ENCODE measurements at regions not wholly inside any gene's neighbourhood (a gene's known extent, or its start where the extent isn't known, plus 50 kb on each side); places are given as distances from the start of the nearest gene placed in this dataset.

DNA sequence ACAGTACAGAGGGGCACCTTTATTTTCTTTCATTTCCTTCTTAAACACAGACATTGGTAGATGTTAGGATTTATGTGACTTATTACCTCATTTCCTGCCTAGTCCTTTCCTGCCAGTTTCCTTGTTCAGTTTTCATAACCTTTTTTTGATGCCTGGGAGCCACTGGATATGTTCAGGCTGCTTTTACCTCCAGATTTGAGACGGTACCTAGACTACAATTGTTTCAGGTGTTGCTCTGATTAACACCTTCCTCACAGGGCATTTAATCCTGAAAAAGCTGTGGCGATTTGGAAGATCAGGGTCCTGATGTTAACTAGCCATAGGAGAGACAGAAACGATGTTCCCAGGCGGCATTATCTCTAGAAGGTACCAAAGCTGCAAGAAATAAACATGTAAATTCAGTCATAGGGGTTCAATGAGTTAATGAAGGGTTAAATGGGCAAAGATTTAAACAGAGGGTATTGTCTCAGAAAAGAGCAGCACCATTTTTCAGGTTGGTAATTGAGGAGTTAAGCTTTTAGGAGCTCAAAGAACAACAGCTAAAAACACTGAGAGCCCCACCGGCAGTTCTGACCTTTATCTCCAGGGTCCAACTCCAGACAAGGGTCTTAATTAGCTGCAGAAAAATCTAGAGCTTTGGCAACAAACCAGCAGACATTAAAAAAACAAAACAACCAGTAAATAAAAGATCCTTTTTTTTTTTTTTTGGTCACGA is 93.3 kb downstream of the HRH4 start:
- TF ChIP-seq CTCF (IDR thresholded peaks at IDR 0.05; ENCODE audit: insufficient read depth, low read length, poor library complexity, severe bottlenecking) (no peak), EZH2phosphoT487 (conservative IDR thresholded peaks at IDR 0.05; ENCODE audit: low read length) (no peak)
